Myocyte (in vitro differentiated cells): ENCODE measurements at regions not wholly inside any gene's neighbourhood (a gene's known extent, or its start where the extent isn't known, plus 50 kb on each side); places are given as distances from the start of the nearest gene placed in this dataset.
"Not testable (repeated sequence)": the region's sequence is repeated elsewhere in the genome, so short reads cannot be mapped to it uniquely, and the experiment has no call there.

Experiments used
- DNase-seq: peaks from one replicate; pipeline ENCODE4 v3.0.0-alpha.2; 2012; ENCODE audit warnings: low read depth

DNA sequence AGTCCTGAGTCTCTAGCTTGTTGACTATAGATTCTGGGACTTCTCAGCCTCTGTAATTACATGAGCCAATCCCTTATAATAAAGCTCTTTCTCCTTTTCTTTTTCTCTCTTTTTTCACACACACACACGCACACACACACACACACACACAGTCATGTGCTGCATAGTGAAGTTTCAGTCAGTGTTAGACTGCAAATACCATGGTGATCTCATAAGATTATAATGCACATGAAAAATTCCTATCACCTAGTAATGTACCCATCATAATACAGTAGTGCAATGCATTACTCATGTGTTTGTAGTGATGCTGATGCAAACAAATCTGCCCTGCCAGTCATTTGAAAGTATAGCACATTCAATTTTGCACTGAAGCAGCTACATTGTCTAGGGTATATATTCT lies 558.2 kb downstream of the SUCLG1 start:
- DNase-seq, result peak; percentile 26

DNA sequence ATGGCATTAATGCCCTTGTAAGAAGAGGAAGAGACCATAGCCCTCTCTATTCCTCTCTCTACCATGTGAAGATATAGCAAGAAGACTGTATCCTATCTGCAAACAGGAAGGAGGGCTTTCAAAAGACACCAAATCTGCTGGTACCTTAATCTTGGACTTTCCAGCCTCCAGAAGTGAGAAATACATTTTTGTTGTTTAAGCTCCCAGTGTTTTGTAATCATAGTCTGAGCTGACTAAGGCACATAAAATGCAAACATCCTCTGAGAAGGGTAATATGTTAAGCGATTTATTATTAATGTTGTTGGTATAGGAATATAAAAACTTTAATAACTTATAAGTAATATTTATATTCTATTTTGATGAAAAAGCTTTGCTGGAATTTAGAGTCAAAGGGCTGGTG lies 559.8 kb downstream of the SUCLG1 start:
- no peak for DNase-seq

DNA sequence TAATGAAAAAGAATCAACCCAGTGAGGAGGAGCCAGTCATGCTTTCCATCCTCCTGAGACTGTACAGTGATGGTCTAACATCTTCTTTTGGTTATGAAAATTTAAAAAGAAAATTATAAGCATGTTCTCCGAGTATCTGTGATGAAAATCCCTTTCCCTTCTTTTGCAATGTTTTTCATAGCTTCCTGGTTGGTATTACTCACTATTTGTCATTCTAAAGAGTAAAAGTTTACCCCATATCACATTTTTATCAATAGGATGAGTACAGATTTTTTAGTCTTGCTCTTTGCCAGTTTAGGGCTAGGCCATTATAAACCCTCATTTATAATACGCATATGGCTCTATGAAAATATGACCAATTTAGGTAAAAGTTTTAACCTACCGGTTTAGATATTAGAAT lies 564.1 kb downstream of the SUCLG1 start:
- DNase-seq, result no peak

DNA sequence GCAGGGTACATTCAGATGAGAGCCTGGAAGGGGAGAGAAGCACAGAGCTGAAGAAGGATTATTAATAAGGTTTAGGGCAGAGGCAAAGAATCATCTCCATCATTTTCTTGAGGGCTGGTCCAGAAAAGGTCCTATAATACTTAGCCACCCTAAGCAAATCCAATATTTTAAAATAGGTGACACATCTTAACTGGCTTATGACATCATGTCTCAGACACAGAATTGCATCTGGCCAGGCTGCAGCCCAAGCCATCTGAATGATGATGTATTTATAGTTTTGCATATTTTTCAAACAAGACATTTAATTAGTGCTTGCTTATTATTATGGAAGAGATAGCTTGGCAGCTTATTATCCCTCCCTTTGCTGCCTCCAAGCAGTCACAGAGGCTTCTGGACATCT lies 571.3 kb downstream of the SUCLG1 start:
- no peak for DNase-seq

DNA sequence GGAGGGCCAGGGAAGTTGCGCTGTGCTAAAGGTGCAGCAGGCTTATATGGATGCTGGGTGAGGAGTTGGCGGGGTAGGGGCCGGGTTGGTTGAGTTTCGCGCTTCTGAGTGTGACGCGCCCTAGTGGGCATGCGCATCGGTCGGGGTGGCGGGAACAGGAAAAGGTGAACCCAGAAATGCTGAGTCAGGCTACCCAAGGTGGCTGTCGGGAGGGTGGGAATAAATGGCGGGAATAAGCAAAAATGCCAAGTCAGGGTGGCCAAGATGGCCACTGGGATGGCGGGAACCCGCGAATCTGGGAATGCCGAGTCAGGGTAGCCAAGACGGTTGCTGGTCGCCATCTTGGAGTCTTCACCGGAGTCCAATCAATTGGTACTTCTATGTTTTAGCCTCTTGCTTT lies 580.0 kb downstream of the SUCLG1 start:
- no peak for DNase-seq

DNA sequence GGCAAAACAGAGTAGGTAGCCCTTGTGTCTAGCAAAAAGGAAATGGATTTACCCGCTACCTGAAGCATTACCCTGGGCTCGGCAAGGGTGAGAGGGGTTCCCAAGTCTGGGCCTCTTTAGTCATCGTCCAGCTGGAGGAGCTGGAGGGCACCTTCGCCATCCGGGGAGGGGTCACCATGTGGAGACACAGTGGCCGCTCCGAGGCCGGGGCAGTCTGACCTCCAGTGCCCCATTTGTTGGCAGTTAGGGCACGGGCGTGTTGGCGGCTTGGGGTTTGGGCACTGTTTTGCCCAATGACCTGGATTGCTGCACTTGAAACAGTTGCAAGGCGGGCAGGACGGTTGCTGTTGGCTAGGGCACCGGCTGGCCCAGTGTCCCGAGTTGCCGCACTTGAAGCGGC lies 581.8 kb downstream of the SUCLG1 start:
- not testable (repeated sequence) for DNase-seq

DNA sequence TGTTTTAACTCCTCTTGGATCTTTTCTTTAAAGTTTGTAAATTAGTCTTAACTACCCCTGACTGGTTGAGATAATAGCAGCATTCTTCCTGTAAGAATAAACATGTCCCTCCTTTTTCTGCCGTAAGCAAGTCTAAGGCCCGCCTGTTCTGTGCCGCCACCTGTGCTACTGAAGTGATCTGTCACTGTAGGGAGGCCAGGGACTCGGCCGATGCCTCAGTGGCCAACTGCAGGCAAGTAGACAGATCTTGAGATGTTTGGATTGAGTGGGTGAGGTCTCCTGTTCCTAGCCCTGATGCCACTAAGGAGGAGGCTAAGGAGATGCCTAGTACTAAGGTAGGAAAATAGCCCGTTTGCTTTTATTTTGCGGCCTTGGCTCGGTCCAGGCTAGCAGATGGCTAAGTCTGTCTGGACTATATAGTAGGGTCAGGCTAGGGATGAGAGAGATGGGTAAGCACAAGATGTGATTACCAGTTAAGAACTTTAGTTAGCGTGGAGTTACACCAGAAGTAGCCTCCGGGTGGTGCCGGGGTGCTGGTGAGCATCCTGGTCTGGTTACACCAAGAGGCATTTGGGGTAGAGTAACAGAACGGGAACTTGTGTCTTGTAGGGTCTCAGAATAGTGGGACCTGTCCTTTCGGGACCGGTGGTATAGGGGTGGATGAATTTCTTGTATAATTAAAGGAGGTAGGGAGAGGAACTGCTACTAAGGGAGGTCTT lies 584.2 kb downstream of the SUCLG1 start:
- no peak for DNase-seq

DNA sequence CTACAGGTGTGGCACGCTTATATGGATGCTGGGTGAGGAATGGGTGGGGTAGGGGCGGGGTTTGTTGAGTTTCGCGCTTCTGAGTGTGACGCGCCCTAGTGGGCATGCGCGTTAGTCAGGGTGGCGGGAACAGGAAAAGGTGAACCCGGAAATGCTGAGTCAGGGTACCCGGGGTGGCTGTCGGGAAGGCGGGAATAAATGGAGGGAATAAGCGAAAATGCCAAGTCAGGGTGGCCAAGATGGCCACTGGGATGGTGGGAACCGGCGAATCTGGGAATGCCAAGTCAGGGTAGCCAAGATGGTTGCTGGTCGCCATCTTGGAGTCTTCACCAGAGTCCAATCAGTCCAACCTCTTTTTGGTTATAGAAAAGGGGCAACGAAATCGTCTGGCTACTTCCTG lies 585.0 kb downstream of the SUCLG1 start:
- no peak for DNase-seq

DNA sequence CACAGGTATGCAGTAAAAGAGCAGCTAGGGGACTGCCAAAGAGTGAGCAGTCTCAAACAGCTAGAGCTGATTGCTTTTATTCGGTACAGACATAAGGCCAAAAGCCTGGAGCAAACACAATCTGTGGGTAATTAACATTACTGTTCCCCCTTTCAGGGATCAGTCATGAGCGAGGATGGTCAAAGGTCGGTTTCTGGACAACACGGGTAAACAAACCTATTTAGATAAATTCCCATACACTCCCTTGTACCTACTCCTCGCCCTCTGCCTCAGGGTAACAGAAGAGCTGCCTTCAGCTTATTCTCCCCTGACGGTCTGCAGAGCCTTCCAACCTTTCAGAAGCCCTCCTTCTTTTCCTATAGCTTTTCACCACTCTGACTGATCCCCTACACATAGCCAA lies 586.0 kb downstream of the SUCLG1 start:
- no peak for DNase-seq

DNA sequence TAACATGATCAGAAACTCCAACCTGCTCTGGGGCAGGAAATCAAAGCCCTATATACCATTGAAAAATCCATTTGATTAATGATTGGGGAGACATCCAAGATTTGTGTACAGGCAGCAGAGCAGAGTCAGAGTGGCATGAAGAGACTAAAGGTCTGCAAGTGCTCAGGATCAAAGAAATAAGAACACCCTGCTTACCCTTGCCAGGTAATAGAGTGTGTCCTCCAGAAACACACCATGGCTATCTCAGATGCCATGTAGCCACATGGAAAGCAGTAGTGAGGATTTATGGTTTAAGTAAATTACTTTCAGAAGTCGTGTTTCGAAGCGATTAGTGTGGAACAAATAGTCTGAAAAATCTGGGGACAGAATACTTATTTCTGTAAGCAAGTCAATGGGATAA lies 592.9 kb downstream of the SUCLG1 start:
- DNase-seq, result no peak

DNA sequence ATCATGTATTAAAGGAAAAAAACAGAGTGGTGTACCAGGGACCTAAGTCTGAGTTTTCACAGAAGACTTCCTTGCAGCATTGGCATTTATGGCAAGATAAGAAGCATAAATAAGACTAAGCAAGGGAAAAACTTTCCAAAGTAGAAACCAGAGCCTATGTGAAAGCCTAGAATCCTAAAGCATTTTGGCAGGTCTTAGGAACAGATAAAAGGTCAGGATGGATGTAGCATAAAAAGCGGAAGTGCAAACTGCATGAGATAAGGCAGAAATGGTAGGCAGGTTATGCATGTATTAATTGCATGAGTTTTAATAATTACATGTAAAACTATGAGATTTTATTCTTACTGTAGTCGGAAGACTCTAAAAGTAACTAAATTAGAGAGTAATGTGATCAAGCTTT lies 596.5 kb downstream of the SUCLG1 start:
- DNase-seq, result no peak

DNA sequence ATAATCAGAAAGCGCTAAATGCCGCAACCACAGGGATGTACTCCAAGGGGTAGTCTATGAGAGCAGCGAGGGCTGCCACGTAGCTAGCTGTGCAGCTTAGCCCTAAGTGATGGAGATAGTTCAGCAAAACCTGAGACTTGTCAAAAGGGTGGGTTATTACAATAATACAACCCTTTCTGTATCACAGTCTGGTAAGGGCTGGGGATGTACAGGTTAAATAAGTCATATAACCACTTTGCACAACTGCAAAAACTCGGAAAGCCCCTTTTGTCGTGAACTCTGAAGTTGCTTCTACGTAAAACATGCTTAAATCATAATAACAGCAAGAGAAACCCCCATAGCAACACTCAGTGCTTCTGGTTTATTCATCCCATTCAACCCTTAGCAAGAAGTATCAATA lies 598.8 kb downstream of the SUCLG1 start:
- no peak for DNase-seq

DNA sequence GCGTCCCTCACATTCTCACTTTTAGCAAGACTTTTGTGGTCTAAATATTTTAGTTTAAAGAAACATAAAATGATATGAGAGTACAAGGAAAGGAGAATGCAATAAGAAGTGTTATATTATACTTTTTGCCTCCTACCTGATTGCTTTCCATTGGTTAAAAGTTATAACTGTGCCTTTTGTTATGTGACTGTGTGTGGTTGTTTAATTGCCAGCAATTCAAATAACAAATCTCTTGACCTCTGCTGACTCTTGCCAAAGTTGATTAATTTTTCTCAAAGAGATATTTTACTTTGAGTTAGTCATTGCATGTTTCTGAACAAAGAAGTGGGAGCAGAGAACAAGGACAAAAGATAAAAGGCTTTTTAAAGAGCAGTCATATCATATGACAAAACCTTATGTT lies 599.5 kb downstream of the SUCLG1 start:
- no peak for DNase-seq

DNA sequence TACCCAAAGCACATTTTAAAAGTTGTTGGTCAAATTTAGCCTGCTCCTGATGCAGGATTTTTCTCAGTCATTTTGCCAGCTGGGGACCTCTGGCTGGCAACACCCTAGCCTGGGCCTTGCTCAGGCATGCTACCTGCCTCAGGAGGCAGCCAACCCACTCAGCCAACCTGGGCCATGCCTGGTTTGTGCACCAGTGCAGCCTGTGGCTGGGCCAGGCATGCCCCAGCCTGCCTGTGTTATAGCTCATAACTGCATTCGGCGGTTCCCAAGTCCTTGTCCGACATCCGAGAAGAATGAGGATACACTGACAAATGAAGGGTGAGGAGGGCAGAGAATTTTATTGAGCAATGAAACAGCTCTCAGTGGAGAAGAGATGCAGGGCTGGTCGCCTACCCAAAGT lies 608.0 kb downstream of the SUCLG1 start:
- no peak for DNase-seq

DNA sequence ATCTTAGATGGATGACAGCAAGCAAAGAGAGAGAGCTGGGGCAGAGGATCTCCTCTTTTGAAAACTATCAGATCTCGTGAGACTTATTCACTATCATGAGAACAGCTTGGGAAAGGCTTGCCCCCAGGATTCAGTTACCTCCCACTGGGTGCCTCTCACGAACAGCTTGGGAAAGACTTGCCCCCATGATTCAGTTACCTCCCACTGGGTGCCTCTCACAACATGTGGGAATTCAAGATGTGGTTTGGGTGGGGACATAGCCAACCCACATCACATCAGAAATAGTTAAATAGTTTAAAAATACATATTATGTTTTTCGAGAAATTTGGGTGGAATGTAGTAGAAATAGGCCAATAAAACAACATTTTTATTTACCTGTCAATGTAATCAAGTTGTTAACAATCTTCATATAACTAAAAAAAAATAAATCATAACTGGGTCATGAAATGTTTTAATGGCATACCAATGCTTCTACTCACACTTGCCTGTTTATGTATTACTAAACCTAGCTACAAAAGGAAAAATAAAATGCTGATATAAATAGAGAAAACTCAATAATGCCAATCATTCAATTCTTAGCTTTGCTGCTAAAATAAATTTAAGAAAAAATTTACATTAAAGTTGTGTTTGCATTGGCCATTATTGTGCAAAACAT lies 608.9 kb downstream of the SUCLG1 start:
- peak; percentile 68 for DNase-seq

DNA sequence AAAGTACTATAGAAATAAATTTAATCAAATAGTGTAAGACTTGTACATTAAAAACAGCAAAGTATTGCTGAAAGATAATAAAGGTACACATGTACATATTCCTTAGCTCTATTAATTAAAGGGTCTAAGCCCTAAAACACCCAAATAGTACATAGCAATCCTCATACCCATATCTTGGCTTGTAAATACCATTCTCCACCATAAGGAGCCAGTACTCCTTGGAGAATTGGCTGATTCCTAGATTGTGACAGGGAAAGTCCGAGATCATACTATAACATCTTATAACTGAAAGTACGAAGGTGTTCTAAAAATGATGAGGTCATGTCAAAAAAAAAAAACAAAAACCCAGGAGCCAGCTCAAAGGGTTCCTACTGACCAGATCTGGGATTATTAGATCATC lies 614.6 kb downstream of the SUCLG1 start:
- no peak for DNase-seq

DNA sequence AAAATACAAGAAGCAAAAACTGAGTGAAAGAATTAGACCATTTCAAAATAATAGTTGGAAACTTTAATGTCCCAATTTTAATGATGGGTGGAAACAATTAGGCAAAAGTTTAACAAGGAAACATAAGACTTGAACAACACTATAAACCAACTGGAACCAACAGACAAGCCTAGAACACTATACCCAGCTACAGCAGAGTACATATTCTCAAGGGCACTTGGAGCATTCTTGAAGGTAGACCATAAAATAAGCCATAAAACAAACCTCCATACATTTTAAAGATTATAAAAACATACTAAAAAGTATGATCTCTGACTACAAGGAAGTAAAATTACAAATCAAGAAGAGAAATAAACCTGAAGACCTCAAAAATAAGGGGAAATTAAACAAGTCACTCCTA lies 616.7 kb downstream of the SUCLG1 start:
- DNase-seq, result no peak

DNA sequence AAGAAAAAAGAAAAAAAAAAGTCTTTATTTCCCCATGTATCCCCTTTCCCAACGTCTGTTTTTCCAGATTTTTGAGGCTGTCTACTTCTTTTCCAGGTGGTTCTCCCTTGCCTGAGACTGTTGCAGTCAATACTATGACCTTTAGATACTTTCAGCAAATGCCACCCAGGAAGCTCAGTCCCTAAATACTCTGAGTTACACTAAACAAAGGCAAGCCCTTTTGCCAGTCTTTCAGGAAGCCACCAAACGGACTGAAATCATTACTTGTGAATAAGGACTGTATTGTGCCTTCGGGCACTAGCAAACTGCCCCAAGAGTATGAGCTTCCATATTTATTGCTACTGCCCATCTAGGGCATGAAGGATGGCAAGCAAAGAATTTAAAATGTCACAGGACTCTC lies 621.3 kb downstream of the SUCLG1 start:
- DNase-seq, result no peak

DNA sequence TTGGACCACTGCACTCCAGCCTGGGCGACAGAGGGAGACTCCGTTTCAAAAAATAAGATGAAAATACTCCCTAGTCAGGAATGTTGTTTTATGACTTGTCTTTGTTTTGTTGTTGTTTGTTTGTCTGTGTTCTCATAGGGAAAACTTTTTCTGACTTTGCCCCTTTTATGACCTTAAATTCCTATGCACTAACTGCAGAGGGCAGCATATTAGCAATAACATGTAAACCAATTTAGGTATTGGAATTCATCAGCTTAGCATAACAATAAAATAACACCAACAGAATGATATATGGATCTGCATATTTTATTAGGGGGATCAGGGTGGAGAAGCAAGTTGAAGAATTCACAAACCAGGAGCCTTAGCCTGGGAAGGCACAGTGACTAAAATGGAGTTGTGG lies 631.5 kb downstream of the SUCLG1 start:
- DNase-seq, result no peak

DNA sequence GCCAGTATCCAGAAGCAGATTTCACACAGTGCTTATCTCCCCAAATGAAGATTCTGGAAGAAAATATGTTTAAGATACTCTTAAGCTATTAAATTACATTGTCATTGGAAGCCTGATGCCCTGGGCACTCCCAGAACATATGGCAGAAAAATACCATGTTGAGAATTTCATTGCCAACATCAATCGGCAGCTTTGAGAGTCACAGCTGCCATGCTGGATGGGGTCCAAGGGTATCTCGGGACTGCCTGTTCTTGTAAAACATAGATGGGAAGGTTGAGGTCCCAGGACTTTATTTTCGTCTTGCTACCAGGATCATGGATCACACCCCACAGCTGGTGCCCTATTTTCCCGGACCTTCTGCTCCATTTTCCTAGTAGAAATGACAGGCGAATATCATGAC lies 632.5 kb downstream of the SUCLG1 start:
- peak; percentile 59 for DNase-seq

DNA sequence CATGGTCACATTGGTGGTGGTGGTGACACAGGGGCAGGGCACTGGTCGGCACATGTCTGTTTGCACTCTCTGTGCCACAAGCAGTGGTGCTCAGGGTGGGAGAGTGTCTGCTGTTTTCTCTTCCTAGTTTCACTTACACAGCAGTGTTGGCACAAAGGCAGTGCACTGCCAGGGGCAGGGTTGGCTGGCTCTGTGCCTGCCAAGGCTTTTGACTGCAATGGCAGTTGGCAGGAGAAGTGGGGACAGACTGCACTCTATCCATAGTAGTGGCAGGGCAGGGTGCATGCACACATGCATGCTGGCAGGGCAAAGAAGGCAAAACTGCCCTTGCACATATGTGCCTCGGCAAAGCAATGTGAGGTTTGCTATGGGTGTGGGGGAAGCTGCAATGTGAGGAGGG lies 635.9 kb downstream of the SUCLG1 start:
- no peak for DNase-seq

DNA sequence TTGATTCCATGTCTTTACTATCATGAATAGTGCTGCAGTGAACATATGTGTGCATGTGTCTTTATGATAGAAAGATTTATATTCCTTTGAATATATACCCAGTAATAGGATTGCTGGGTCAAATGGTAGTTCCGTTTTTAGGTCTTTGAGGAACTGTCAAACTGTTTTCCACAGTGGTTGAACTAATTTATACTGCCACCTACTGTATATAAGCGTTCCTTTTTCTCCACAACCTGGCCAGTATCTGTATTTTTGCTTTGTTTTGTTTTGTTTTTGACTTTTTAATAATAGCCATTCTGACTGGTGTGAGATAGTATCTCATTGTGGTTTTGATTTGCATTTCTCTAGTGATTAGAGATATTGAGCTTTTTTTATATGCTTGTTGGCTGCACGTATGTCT lies 641.6 kb downstream of the SUCLG1 start:
- peak; percentile 23 for DNase-seq

DNA sequence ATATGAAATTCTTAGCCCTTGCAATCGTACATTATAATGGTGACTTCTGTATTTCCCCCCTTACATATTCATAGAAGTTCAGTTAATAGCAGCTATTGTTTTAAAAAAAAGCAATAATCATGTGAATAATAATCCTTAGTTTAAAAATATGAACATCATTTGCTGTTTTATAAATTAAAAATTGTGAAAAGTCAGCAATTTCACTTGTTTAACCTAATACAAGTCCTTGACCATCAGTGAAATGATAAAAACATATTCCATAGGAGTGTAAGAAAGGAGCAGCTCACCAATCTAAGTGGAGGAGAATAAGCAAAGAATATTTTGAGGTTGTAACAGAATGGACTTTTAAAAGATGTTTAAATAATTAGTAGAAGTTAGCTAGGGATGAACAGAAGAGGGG lies 650.2 kb downstream of the SUCLG1 start:
- DNase-seq, result no peak
